MM.1S (cell line): ENCODE measurements at regions not wholly inside any gene's neighbourhood (a gene's known extent, or its start where the extent isn't known, plus 50 kb on each side); places are given as distances from the start of the nearest gene placed in this dataset.

ENCODE experiments used
- DNase-seq: peaks from one replicate; pipeline ENCODE4 v3.0.0-alpha.2; 2015
- H2AFZ ChIP-seq: fragments of 300-600 bp; sonication (generic); 2 replicates; pipeline ENCODE4 v1.6.0; 2016; ENCODE audit warnings: antibody characterized with exemption, low read length
- H3F3A ChIP-seq: fragments of 300-600 bp; sonication (generic); 2 replicates; pipeline ENCODE4 v1.6.1; 2016; ENCODE audit warnings: mild to moderate bottlenecking, antibody characterized with exemption, low read length, moderate library complexity, mixed read lengths; ENCODE audit not compliant: insufficient read depth
- H3K27ac ChIP-seq: fragments of 300-600 bp; sonication (generic); 2 replicates; pipeline ENCODE4 v1.5.1; 2016; ENCODE audit warnings: mild to moderate bottlenecking, low read length
- H3K27me3 ChIP-seq: fragments of 300-600 bp; sonication (generic); replicated peaks from 2 replicates; pipeline ENCODE4 v1.6.0; 2016; ENCODE audit warnings: low read length; ENCODE audit not compliant: insufficient read depth
- H3K36me3 ChIP-seq: fragments of 300-600 bp; sonication (generic); replicated peaks from 2 replicates; pipeline ENCODE4 v1.6.1; 2016; ENCODE audit warnings: mild to moderate bottlenecking, low read length, mixed read lengths; ENCODE audit not compliant: insufficient read depth
- H3K4me1 ChIP-seq: fragments of 300-600 bp; sonication (generic); 2 replicates; pipeline ENCODE4 v1.6.1; 2016; ENCODE audit warnings: low read length, mixed read lengths
- H3K4me2 ChIP-seq: fragments of 300-600 bp; sonication (generic); 2 replicates; pipeline ENCODE4 v1.6.0; 2016; ENCODE audit warnings: low read depth, low read length
- H3K4me3 ChIP-seq: fragments of 300-600 bp; sonication (generic); 2 replicates; pipeline ENCODE4 v1.5.1; 2016; ENCODE audit warnings: low read length, mixed read lengths
- H3K79me2 ChIP-seq: fragments of 300-600 bp; sonication (generic); 2 replicates; pipeline ENCODE4 v1.6.1; 2016; ENCODE audit warnings: mixed run types, low read length, mixed read lengths
- H3K9ac ChIP-seq: fragments of 300-600 bp; sonication (generic); 2 replicates; pipeline ENCODE4 v1.6.1; 2016; ENCODE audit warnings: low read length, mixed read lengths
- H3K9me2 ChIP-seq: fragments of 300-600 bp; sonication (generic); replicated peaks from 2 replicates; pipeline ENCODE4 v1.6.1; 2016; ENCODE audit warnings: mild to moderate bottlenecking, low read length, mixed read lengths; ENCODE audit not compliant: insufficient read depth
- H3K9me3 ChIP-seq: fragments of 300-600 bp; sonication (generic); replicated peaks from 2 replicates; pipeline ENCODE4 v1.6.1; 2016; ENCODE audit warnings: mild to moderate bottlenecking, low read length, mixed read lengths; ENCODE audit not compliant: insufficient read depth
- H4K20me1 ChIP-seq: fragments of 300-600 bp; sonication (generic); 2 replicates; pipeline ENCODE4 v1.6.1; 2016; ENCODE audit warnings: mild to moderate bottlenecking, low read length, moderate library complexity, mixed read lengths; ENCODE audit not compliant: insufficient read depth
- EZH2 ChIP-seq: fragments of 300-600 bp; sonication (generic); optimal IDR thresholded peaks from 2 replicates; pipeline ENCODE3; 2017; ENCODE audit warnings: low read depth, mild to moderate bottlenecking, antibody characterized with exemption, low read length, mixed read lengths
- EZH2phosphoT487 ChIP-seq: fragments of 300-600 bp; sonication (generic); IDR thresholded peaks from 2 replicates; pipeline ENCODE4 v1.6.1; 2018; ENCODE audit warnings: antibody characterized with exemption, low read length
- TF ChIP-seq, protein P1 (sequence below): fragments of 300-600 bp; sonication (generic); IDR thresholded peaks from 2 replicates; pipeline ENCODE4 v1.5.1; 2016; ENCODE audit warnings: antibody characterized with exemption, low read length, mixed read lengths

DNA sequence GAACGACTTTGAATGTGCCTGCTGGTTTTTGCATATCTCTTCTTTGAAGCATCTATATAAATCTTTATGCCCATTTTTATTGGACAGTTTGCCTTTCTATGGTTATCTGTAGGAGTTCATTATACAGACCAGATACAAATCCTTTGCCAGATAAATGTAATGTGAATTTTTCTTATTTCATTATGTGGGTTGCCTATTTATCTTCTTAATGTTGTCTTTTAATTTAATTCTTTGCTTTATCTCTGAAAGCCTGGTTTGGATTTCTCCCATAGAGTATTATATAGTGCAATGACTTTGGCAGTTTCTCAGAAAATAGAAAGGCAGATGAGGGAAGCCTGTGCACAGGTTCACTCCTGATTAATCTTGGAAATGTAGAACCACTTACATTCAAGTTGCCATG, 1025.1 kb downstream of the GRM8 start:
- peaks cover 5% of the 10 kb centered on the region; the same call in 1 of the 2 replicates for H3F3A ChIP-seq
- H3K4me3 ChIP-seq, result no peak overlapping the region
- H3K79me2 ChIP-seq, result no peaks in the 10 kb centered on the region
- no peaks in the 10 kb centered on the region for H3K9me3 ChIP-seq
- no peak overlapping the region for H3K9ac ChIP-seq
- H3K9me2 ChIP-seq, result no peaks in the 10 kb centered on the region
- no peak for DNase-seq
- peaks cover 12% of the 10 kb centered on the region for H3K4me1 ChIP-seq
- no peaks in the 10 kb centered on the region for H3K36me3 ChIP-seq
- H4K20me1 ChIP-seq, result no peaks in the 10 kb centered on the region
- TF ChIP-seq EZH2phosphoT487 (no peak), EZH2 (no peak)
- TF ChIP-seq, protein P1, sequence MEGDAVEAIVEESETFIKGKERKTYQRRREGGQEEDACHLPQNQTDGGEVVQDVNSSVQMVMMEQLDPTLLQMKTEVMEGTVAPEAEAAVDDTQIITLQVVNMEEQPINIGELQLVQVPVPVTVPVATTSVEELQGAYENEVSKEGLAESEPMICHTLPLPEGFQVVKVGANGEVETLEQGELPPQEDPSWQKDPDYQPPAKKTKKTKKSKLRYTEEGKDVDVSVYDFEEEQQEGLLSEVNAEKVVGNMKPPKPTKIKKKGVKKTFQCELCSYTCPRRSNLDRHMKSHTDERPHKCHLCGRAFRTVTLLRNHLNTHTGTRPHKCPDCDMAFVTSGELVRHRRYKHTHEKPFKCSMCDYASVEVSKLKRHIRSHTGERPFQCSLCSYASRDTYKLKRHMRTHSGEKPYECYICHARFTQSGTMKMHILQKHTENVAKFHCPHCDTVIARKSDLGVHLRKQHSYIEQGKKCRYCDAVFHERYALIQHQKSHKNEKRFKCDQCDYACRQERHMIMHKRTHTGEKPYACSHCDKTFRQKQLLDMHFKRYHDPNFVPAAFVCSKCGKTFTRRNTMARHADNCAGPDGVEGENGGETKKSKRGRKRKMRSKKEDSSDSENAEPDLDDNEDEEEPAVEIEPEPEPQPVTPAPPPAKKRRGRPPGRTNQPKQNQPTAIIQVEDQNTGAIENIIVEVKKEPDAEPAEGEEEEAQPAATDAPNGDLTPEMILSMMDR, result no peak
- H3K27me3 ChIP-seq, result no peaks in the 10 kb centered on the region
- no peak overlapping the region for H3K27ac ChIP-seq
- H2AFZ ChIP-seq, result no peak overlapping the region
- H3K4me2 ChIP-seq, result no peak overlapping the region

DNA sequence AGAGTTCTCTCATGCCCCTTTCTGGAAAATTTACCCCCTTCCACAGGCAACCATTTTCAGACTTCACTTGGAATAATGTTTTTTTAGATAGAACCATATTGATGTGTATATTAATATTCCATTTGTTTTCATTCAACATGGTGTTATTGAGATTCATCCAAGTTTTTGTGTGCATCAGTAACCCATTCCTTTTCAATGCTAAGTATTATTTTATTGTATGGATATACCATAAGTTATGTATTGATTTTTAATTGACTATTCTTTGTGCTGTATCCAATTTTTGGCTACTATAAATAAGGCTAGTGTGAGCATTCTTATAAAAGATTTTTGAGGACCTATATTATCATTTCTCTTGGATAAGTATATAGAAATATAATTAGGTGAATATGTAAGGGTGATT, 1025.7 kb downstream of the GRM8 start:
- Histone ChIP-seq H3K9me3 (no peaks in the 10 kb centered on the region), H3K36me3 (no peaks in the 10 kb centered on the region), H4K20me1 (no peaks in the 10 kb centered on the region), H3K4me2 (no peak overlapping the region), H3K9ac (no peak overlapping the region), H3K4me1 (peaks cover 12% of the 10 kb centered on the region), H3K4me3 (no peak overlapping the region), H3F3A (peaks cover 5% of the 10 kb centered on the region; the same call in 1 of the 2 replicates), H3K27ac (no peak overlapping the region), H3K27me3 (no peaks in the 10 kb centered on the region), H3K9me2 (no peaks in the 10 kb centered on the region), H2AFZ (no peak overlapping the region), H3K79me2 (no peaks in the 10 kb centered on the region)
- no peak for DNase-seq
- TF ChIP-seq, protein P1, result no peak
- no peak for TF ChIP-seq EZH2
- TF ChIP-seq EZH2phosphoT487, result no peak

DNA sequence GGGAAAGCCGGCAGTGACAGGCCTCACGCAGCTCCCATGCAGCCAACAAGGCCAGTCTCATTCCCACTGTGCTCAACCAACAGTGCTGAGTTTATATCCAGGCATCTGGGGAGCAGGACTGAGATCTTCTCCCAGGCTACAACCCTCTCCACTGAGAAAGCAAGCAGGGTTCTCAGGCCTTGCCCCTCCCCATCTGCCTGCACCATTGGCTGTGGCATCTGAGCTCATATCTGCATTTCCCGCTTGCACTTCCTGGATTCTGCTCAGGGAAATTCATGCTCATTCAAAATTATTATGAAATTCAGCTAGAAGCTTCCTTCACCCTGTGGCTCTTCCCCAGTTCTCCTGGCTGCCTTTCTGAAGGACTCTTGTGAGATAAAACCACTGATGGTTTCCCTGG, 1029.0 kb downstream of the GRM8 start:
- Histone ChIP-seq H3K4me2 (no peak overlapping the region), H3K4me1 (peaks cover 11% of the 10 kb centered on the region), H4K20me1 (no peaks in the 10 kb centered on the region), H3K9me3 (no peaks in the 10 kb centered on the region), H3K27me3 (no peaks in the 10 kb centered on the region), H3F3A (peaks cover 5% of the 10 kb centered on the region; the same call in 1 of the 2 replicates), H3K4me3 (no peak overlapping the region), H2AFZ (no peak overlapping the region), H3K79me2 (no peaks in the 10 kb centered on the region), H3K27ac (no peak overlapping the region), H3K9me2 (no peaks in the 10 kb centered on the region), H3K9ac (no peak overlapping the region), H3K36me3 (no peaks in the 10 kb centered on the region)
- TF ChIP-seq EZH2 (no peak), EZH2phosphoT487 (no peak)
- TF ChIP-seq, protein P1, result no peak
- no peak for DNase-seq
